Activated CD8-positive, alpha-beta T cell treated with anti-CD3 and anti-CD28 coated beads for 36 hours (primary cell): ENCODE measurements at regions not wholly inside any gene's neighbourhood (a gene's known extent, or its start where the extent isn't known, plus 50 kb on each side); places are given as distances from the start of the nearest gene placed in this dataset.

Experiments used
- ATAC-seq: fragments of 200-7000 bp; cut with Tn5 transposase; one replicate; pipeline ENCODE4 v1.10.0; 2021; ENCODE audit warnings: mild to moderate bottlenecking, moderate library complexity
- CTCF ChIA-PET: fragments of 350-600 bp; sonication (Branson Sonifier 250); formaldehyde crosslinking; loops from one replicate; lab custom pipeline; 2021; ENCODE audit warnings: antibody characterized with exemption; lab: Charles Lee
- POLR2A ChIA-PET: fragments of 350-600 bp; sonication (Branson Sonifier 250); formaldehyde crosslinking; loops from one replicate; lab custom pipeline; 2021; ENCODE audit warnings: antibody characterized with exemption; lab: Charles Lee
- DNase-seq: peaks from one replicate; pipeline ENCODE4 v3.0.0-alpha.2; 2020
- H3K27ac Mint-ChIP-seq: one replicate; pipeline ENCODE4 v1.8.0; 2021; ENCODE audit warnings: mild to moderate bottlenecking, mixed read lengths
- H3K27me3 Mint-ChIP-seq: one replicate; pipeline ENCODE4 v1.8.0; 2021; ENCODE audit warnings: mixed read lengths
- H3K36me3 Mint-ChIP-seq: one replicate; pipeline ENCODE4 v1.8.0; 2021; ENCODE audit warnings: low read depth, mixed read lengths
- H3K4me1 Mint-ChIP-seq: one replicate; pipeline ENCODE4 v1.8.0; 2021; ENCODE audit warnings: low read depth, mixed read lengths
- H3K4me3 Mint-ChIP-seq: one replicate; pipeline ENCODE4 v1.8.0; 2021; ENCODE audit warnings: mild to moderate bottlenecking, moderate library complexity, mixed read lengths
- H3K9me3 Mint-ChIP-seq: one replicate; pipeline ENCODE4 v1.8.0; 2021; ENCODE audit warnings: mixed read lengths
- intact Hi-C: fragments of 100-400 bp; cut with micrococcal nuclease; formaldehyde crosslinking; loops from one replicate; pipeline ENCODE4 v1.10.0; 2022
- TF ChIP-seq, protein P1 (sequence below): fragments of 200-600 bp; IDR thresholded peaks from one replicate; pipeline ENCODE4 v1.8.0; 2022; ENCODE audit warnings: antibody characterized with exemption, mild to moderate bottlenecking

DNA sequence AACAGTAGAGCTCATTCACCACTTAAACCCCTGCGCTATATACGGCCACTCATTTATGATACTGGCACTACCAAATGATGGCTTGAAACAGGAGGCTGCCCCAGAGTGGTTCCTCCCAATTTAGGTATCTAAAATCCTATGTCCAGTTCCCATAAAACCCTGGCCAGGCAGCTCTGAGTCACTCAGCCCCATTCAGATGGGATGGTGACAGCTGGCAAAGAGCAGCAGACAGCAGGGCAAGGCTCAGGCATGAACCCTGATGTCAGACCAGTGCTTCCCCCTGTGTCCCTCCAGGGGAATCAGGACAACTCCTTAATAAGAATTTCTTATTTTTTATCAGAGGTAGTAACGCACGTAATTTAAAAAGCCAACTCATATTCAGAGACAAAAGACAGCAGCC lies 77.2 kb upstream of the RNU6-1 start:
- H3K27me3 Mint-ChIP-seq: no peaks in the 10 kb centered on the region
- no peaks in the 10 kb centered on the region for H3K36me3 Mint-ChIP-seq
- no peak overlapping the region for H3K27ac Mint-ChIP-seq
- DNase-seq: no peak
- no peaks in the 10 kb centered on the region for H3K9me3 Mint-ChIP-seq
- POLR2A ChIA-PET: no interaction called here
- TF ChIP-seq, protein P1, sequence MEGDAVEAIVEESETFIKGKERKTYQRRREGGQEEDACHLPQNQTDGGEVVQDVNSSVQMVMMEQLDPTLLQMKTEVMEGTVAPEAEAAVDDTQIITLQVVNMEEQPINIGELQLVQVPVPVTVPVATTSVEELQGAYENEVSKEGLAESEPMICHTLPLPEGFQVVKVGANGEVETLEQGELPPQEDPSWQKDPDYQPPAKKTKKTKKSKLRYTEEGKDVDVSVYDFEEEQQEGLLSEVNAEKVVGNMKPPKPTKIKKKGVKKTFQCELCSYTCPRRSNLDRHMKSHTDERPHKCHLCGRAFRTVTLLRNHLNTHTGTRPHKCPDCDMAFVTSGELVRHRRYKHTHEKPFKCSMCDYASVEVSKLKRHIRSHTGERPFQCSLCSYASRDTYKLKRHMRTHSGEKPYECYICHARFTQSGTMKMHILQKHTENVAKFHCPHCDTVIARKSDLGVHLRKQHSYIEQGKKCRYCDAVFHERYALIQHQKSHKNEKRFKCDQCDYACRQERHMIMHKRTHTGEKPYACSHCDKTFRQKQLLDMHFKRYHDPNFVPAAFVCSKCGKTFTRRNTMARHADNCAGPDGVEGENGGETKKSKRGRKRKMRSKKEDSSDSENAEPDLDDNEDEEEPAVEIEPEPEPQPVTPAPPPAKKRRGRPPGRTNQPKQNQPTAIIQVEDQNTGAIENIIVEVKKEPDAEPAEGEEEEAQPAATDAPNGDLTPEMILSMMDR: no peak
- no peak for ATAC-seq
- no peak overlapping the region for H3K4me3 Mint-ChIP-seq
- intact Hi-C loops: no loop called here
- CTCF ChIA-PET: interaction anchor here (1.7 kb wide), 1 partner anchor 53 kb away, joined by 4 read pairs; no protein-coding TSS in a partner anchor
- H3K4me1 Mint-ChIP-seq: no peaks in the 10 kb centered on the region

DNA sequence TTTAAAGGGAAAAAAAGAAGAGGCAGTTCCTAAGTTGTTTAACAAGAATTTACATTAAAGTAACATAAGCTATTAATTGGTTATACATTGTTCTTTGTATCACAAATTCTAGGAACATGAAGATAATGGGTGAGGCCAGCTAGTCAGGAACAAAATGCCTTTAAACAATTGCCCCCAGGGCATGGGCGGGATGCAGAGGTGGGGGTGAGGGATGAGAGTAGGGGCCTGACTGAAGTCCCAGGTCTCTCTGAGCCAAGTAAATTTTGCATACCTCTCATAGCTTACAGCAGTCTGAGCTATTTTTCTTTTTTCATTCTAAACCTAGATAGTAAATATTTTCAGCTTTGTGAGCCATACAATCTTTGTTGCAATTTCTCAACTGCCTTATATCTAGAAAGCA lies 77.8 kb upstream of the RNU6-1 start:
- intact Hi-C loops: no loop called here
- ATAC-seq: no peak
- no peak for DNase-seq
- Mint-ChIP-seq H3K4me1 (no peaks in the 10 kb centered on the region), H3K27ac (no peak overlapping the region), H3K9me3 (no peaks in the 10 kb centered on the region), H3K4me3 (no peak overlapping the region), H3K36me3 (no peaks in the 10 kb centered on the region), H3K27me3 (no peaks in the 10 kb centered on the region)
- ChIA-PET POLR2A (no interaction called here), CTCF (interaction anchor here (1.7 kb wide), 1 partner anchor 54 kb away, joined by 4 read pairs; no protein-coding TSS in a partner anchor)
- TF ChIP-seq, protein P1: no peak

DNA sequence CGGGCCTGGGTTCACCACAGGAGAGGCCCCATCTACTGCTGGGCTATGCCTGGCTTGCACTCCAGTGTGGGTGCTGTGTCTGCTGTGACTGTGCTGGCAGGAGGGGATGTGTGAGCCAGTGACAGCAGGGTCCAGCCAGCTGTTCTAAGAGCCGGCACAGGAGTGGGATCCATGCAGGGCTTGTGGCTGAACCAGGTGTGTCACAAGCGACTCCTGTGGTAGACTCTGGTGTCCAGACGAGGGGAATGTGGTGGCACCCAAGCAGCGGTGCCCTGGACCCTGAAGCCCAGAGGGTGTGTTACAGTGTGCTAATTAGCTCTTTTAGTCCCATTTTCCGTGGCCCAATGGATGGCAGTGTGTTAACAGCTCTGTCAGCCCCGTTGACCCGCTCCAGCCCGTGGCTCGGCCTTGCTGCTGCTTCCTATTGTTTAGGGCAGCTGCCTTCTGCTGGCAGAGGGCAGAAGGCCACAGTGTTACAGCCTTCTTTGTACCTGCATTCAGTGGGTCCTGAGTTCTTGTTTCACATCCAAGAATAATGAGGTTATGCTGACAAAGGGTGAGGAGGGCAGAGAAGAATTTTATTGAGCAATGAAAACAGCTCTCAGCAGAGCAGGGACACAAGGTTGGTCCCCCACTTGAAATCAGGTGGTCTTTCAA lies 78.5 kb upstream of the RNU6-1 start:
- intact Hi-C loops: no loop called here
- Mint-ChIP-seq H3K4me3 (no peak overlapping the region), H3K4me1 (no peaks in the 10 kb centered on the region), H3K27ac (no peak overlapping the region), H3K9me3 (no peaks in the 10 kb centered on the region), H3K27me3 (no peaks in the 10 kb centered on the region), H3K36me3 (no peaks in the 10 kb centered on the region)
- DNase-seq (no peak), ATAC-seq (no peak)
- ChIA-PET CTCF (no interaction called here), POLR2A (interaction anchor here (0.6 kb wide), 1 partner anchor 179 kb away, joined by 3 read pairs; no protein-coding TSS in a partner anchor)
- TF ChIP-seq, protein P1: no peak

DNA sequence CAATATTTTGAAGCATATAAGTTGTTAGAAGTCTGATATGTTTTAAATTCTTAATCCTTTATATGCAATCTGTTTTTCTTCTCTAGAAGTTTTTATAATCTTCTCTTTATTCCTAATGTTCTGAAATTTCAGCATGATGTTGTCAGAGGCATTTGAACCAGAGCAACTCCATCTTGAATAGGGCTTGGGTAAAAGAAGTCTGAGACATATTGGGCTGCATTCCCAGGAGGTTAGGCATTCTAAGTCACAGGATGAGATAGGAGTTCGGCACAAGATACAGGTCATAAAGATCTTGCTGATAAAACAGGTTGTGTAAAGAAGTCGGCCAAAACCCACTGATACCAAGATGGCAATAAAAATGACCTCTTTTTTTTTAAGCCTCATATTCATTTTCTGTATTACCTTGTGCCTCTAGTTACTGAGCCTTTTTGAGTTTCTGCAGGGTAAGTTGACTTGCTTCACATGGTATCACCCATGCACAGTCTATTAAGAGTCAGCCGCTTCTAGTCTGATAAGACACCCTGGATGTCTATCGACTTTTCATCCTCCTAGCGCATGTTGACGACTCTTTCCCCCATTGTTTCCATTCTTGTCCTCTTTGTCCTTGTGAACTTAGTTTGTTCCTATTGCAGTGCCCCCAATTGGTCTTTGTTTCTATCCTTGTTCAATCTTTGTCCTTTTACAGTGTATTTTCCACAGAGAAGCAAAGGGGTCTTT lies 80.8 kb upstream of the RNU6-1 start:
- peaks cover 1% of the 10 kb centered on the region for H3K9me3 Mint-ChIP-seq
- ChIA-PET POLR2A (no interaction called here), CTCF (no interaction called here)
- no peak overlapping the region for H3K27ac Mint-ChIP-seq
- DNase-seq: no peak
- ATAC-seq: no peak
- no peaks in the 10 kb centered on the region for H3K4me1 Mint-ChIP-seq
- intact Hi-C loops: no loop called here
- no peaks in the 10 kb centered on the region for H3K36me3 Mint-ChIP-seq
- no peaks in the 10 kb centered on the region for H3K27me3 Mint-ChIP-seq
- TF ChIP-seq, protein P1: no peak
- no peak overlapping the region for H3K4me3 Mint-ChIP-seq

DNA sequence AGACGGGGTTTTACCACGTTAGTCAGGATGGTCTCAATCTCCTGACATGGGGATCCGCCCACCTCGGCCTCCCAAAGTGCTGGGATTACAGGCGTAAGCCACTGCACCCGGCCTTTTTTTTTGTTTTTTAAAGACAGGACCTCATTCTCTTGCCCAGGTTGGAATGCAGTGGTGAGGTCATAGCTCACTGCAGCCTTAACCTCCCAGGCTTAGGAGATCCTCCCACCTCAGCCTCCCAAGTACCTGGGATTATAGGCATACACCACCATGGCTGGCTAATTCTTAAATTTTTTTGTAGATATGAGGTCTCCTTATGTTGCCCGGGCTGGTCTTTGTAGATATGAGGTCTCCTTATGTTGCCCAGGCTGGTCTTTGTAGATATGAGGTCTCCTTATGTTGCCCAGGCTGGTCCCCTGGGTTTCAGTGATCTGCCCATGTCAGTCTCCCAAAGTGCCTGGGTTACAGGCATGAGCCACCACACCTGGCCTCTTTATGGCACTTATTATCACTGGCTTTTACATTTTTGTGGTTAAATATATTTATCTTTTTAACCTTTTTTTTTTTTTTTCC lies 82.3 kb upstream of the RNU6-1 start:
- DNase-seq (no peak), ATAC-seq (no peak)
- Mint-ChIP-seq H3K4me1 (no peaks in the 10 kb centered on the region), H3K27me3 (no peaks in the 10 kb centered on the region), H3K36me3 (no peaks in the 10 kb centered on the region), H3K27ac (no peak overlapping the region), H3K9me3 (peaks cover 1% of the 10 kb centered on the region), H3K4me3 (no peak overlapping the region)
- intact Hi-C loops: no loop called here
- CTCF ChIA-PET: no interaction called here
- TF ChIP-seq, protein P1: no peak
- POLR2A ChIA-PET: interaction anchor here (1.2 kb wide), 1 partner anchor 10 kb away, joined by 3 read pairs; no protein-coding TSS in a partner anchor
